Islet precursor cell (in vitro differentiated cells): ENCODE measurements at regions not wholly inside any gene's neighbourhood (a gene's known extent, or its start where the extent isn't known, plus 50 kb on each side); places are given as distances from the start of the nearest gene placed in this dataset.

Experiments
- DNase-seq: peaks from one replicate; pipeline ENCODE4 v3.0.0-alpha.2; 2018

DNA sequence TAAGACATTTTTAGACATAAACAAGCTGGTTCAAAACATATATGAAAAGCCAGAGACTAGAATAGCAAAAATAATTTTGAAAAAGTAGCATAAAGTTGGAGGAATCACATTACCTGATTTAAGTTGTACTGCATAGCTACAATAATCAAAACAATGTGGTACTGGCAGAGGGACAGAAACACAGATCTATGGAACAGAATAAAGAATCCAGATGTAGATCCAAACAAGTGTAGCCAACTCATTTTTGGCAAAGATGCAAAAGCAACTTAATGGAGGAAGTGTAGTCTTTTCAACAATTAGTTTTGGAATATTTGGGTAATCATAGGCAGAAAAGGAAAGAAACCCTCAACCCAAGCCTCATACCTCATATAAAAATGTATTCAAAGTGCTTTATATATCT is 278.7 kb upstream of the ZNF521 start:
- no peak for DNase-seq

- DNase-seq: no peak
Measured at GRCh38 chr18:25621682-25622081, 269.7 kb upstream of the ZNF521 start.

- no peak for DNase-seq
Measured at GRCh38 chr18:25621144-25621543, 269.2 kb upstream of the ZNF521 start.

DNA sequence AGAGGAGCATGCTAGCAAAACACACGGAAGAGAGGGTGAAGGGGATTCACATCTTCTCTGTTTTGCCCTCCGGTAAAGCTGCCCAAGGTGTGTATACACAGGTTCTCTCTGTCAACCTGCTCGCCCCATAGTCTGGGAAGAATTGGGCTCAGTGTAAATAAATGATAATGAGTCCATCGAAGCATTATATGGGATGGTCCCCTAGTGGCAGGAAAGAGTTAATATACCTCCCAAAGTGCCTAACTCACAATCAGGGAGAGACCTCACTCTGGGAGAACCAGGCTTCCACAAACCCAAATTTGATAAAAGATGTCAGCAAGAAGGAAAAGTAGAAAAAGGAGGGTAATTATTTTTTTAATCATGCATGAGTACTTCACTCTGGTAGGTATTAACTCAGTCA is 262.2 kb upstream of the ZNF521 start:
- DNase-seq: no peak

DNA sequence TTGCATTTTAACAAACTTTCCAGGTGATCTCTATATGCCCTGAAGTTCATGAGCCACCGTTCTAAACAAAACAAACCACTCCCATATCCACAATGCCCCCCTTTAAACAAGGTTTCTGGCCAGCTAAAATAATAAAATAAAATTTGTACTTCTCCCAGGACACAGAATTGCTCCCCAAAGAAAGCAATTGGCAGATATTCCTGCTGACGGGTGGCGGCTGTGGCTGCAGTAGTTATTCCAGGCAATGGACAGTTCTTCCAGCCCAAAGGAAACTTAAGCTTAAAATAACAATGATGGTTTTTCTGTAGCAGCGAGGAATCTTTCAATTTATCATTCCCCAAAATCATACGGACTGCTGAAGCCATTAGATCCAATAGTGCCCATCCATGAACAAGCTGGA is 260.5 kb upstream of the ZNF521 start:
- DNase-seq: no peak

DNA sequence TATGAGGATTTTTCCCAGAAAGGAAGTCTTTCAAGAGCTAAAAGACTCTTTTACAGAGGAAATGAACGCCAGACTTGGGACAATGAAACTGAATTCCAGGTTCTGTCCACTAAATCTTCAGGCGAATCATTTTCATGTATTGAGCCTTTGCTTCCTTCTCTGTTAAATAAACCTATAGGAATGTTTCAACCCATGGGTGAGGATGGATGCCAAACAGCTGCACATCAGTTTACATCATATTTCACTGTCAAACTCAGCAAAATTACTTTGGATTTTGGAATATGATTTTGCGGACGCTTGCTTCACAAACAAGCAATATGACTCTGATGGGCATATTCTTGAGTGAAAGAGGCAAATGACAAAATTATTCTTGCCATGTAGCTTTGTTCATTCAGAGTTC is 256.1 kb upstream of the ZNF521 start:
- no peak for DNase-seq

GRCh38 chr18:25604894-25605597 is 253.1 kb upstream of the ZNF521 start:
- no peak for DNase-seq

DNA sequence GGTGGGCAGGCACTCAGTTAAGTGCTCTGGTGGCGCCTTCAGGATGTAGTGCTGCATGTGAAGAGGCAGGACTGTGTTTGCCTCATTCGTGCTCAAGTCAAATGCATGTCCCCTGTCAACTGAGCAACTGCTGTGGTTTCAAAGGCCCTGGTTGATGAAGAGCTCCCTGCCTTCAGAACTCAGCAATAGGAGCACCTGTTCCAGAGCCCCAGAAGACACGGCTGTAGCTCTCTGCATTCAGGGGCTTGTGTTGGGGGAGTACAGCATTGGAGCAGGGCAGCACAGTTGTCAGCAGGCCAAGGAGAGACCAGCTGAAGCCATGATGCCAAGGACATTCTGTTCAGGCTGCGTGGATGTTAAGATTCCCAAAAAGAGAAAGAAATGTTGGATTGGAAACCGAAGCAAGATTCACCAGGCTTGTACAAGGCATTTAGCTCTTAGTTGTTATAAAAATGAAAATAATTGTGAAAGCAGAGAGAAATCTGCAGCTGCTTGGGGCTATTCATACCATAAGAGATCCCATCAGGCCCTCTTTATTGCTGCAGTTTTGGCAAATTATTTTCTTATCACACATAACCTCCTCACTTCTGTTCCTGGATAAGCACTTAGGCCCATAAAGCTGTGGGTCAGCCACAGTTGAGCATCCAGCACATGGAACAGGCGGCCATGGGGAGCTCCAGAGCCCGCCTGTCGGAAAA is 252.4 kb upstream of the ZNF521 start:
- DNase-seq: no peak

GRCh38 chr18:25599443-25599842 is 247.5 kb upstream of the ZNF521 start:
- no peak for DNase-seq

- DNase-seq: no peak
Measured at GRCh38 chr18:25597476-25597875, 245.5 kb upstream of the ZNF521 start.

DNA sequence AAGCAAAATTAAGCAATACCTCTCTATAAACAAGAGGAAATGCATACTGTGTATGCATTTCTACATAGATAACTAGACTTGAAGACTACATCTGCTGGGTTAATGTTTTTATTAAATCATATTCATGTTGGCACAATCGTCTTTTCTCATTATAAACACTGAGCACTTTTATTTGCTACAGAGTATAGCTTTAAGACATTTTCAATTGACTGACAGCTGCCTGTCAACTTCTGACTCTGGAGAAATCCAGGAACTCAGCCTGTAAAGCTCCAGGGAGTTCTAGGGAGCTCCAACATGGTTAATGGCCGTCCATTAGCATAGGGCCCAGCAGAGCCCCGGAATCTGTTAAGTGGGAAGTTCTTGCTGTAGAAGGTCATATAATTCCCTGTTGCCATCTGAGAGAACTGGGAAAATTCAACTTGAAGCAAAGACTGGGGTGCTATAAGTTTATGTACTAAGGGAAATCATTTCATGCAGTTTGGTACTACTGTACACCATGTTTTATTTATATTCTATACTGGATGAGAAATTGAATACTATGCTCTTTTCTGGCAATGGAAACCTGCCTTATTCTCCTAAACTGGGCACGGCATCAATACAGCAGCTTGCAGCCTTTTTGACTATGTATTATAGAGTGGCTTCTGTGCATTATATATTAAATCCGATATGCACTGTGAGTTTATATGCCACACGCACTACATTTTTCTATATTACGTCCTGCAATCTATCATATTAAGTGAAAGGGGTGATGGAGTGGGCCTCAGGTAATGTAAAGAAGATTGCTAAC is 243.5 kb upstream of the ZNF521 start:
- no peak for DNase-seq

GRCh38 chr18:25594351-25594750 is 242.4 kb upstream of the ZNF521 start:
- DNase-seq: no peak

DNA sequence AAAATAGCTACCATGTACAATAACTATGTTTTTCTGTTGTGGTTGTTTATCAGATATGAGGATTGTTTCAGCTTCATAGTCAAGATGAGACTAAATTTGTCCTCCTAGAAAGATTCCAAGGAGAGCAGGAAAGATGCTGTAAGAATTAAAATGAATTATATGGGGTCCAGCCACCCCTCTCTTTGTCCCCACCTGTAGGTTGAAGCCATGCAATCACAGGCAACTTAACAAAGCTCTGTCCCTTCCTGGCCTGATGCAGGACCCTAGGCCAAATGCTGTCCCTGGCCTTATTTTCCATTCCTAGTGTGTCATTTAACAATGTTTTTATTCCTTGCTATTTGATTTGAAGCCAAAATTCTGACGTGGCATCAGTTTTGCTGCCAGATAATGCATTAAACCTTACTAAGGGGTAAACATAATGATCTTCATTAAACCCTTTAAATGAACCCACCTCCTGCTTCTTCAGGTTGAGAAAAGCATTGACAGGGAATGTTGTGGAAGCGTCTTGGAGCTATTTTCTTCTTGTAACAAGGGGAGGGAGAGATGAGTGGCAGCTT is 240.9 kb upstream of the ZNF521 start:
- no peak for DNase-seq

- no peak for DNase-seq
Measured at GRCh38 chr18:25590456-25590855, 238.5 kb upstream of the ZNF521 start.

GRCh38 chr18:25587545-25587944 is 235.6 kb upstream of the ZNF521 start:
- no peak for DNase-seq

DNA sequence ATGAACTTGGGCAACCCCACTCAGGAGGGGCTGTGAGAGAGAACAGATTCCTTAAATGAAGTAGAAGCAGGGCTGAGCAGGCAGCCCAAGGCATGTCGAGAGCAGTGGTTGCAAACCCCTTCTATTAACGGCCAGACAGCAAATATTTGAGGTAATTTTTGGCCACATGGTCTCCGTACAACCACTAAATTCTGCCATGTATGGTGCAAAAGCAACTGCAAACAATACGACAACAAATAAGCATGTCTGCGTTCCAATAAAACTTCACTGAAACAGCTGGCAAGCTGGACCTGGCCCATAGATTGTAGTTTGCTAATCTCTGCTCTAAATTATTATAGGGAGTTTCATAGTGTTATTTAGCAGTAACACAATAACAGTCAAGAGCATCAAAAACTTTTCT is 217.0 kb upstream of the ZNF521 start:
- DNase-seq: no peak

GRCh38 chr18:25563816-25564683 is 212.1 kb upstream of the ZNF521 start:
- no peak for DNase-seq

GRCh38 chr18:25563346-25563745 is 211.4 kb upstream of the ZNF521 start:
- DNase-seq: no peak

DNA sequence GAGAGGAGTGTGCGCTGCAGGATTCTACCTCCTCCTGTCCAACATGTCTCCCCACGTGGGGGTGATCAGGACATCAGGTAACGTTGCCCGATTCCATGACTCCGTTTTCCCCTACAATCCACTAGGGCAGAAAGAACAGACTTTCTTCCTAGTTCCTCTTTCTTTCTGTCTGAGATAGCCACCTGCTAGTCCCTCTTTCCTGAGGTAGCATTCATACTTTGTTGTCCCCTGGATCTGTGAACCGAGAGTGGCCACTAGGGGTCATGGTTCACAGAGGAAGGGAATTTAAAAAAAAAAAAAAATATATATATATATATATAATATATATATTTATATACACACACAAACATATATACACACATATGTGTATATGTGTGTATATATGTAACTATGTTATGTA is 210.0 kb upstream of the ZNF521 start:
- DNase-seq: no peak

GRCh38 chr18:25560369-25560768 is 208.4 kb upstream of the ZNF521 start:
- no peak for DNase-seq

DNA sequence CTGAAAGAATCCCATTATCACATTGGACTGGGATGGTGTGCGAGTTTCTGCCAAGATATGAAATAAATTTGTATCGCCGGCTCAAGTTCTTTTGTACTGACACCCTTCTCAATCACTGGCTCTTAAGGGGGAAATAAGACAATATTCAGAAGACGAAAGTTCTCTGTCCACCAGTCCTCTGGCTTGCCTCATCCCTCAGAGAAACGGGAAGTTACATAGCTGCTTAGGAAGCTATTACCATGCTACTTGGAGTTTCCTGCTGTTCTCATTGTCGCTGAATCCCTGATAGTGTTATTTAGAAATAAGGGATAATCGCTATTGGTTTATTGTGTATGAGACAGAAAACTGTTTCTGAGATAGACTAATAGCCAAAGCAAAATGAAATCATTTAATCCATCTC is 205.0 kb upstream of the ZNF521 start:
- no peak for DNase-seq

DNA sequence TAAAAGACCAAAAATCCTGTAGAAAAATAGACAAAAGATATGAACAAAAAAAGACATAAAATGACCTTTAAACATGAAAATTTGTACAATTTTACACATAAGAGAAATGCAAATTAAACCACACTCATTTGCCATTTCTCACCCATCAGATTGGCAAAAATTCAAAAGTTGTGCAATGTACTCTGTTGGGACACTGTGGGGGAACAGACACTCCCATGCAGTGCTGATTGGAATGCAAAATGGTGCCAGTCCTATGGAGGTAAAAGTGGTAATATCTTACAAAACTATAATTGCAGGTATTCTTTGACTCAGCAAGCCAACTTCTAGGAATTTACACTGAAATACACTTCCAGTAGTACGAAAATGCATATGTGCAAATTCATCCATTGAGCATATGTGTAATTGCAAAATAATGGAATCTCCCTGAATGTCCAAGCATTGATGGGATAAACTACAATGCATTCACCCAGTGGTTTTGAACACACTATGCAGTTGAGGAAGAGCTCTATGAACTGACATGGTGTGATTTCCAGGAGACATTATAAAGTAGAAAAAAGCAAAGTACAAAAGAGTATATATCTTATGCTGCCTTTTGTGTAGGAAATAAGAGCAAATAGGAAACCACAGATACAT is 201.8 kb upstream of the ZNF521 start:
- DNase-seq: no peak
